ENCODE measurements at regions not wholly inside any gene's neighbourhood (a gene's known extent, or its start where the extent isn't known, plus 50 kb on each side); places are given as distances from the start of the nearest gene placed in this dataset.

DNA sequence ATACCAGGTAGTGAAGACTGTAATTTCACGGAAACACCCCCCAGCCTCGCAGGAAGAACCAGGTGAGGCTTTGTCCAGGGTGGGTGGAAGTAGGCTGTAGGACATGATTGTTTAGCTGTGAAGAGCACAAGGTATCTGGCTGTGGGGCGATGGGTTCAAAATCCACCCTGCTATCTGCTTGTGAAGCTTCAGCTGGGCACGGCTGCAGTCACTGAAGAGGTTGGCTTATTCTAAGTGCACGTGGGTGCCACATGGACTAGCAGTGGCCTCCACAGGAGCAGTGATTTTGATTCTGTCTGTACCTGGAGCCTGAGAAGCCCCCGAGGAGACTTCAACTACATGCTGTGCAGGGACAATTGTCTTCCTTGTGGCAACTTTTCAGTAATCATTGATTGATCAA lies 254.1 kb downstream of the FGF9 start:
- Histone ChIP-seq H3K4me1 (replicated peaks in 1 of 2; ENCODE audit: control insufficient read depth in 2 of 2, insufficient read depth in 2 of 2, low read length in 2 of 2) (no peaks in the 10 kb centered on the region; a peak in 1 of 5 replicates), H3K27me3 (ENCODE audit: control insufficient read depth in 2 of 2, insufficient read depth in 2 of 2, low read length in 2 of 2) (peaks cover 0 to 5% of the 10 kb centered on the region in 2 experiments; a peak in 2 of 5 replicates), H4K20me1 (replicated peaks; ENCODE audit: control insufficient read depth, insufficient read depth, low read length) (no peaks in the 10 kb centered on the region), H2AFZ (ENCODE audit: low read depth, low read length) (no peak overlapping the region), H3K79me2 (ENCODE audit: control insufficient read depth, insufficient read depth, low read length) (no peaks in the 10 kb centered on the region), H3K4me3 (no peak overlapping the region), H3K36me3 (ENCODE audit: control insufficient read depth, insufficient read depth, low read length) (no peaks in the 10 kb centered on the region), H3K27ac (ENCODE audit: extremely low read depth, low read depth, low read length) (no peak overlapping the region), H3K9me1 (ENCODE audit: control insufficient read depth, insufficient read depth, low read length) (no peaks in the 10 kb centered on the region), H3K9me3 (replicated peaks; ENCODE audit: control insufficient read depth, insufficient read depth, low read depth, low read length) (no peaks in the 10 kb centered on the region), H3K4me2 (ENCODE audit: insufficient read depth, low read length) (no peak overlapping the region), H3K9ac (ENCODE audit: insufficient read depth in 1 of 2, low read depth in 2 of 2, low read length in 2 of 2) (no peak overlapping the region)
- DNase-seq (ENCODE audit: extremely low read depth in 1 of 4, low spot score in 3 of 4) (no peak), ATAC-seq (no peak), FAIRE-seq (no peak)
- ChIA-PET CTCF (ENCODE audit: low intra/inter-chr PET ratio) (no interaction called here), POLR2A (no interaction called here)
- in situ Hi-C loops (cut with MboI) (no loop called here), intact Hi-C loops (cut with micrococcal nuclease) (no loop called here)
- 0% methylated on average over 5 of the region's 6 CpGs for WGBS (ENCODE audit: insufficient coverage, low coverage, missing lambda C conversion rate)
- no TSS peak for BruUV-seq (replicated peaks)
- TF ChIP-seq PHF8 (IDR thresholded peaks at IDR 0.05; ENCODE audit: borderline replicate concordance, low read length), result no peak
- TF ChIP-seq ZNF76 (CRISPR knock-in tag; IDR thresholded peaks at IDR 0.05; ENCODE audit: borderline replicate concordance), result no peak
- TF ChIP-seq CCNT2 (IDR thresholded peaks at IDR 0.05; ENCODE audit: borderline replicate concordance, extremely low read depth, insufficient read length, low read depth, low read length), result no peak
- no peak for TF ChIP-seq JUN (IDR thresholded peaks at IDR 0.05; ENCODE audit: borderline replicate concordance, low read depth, low read length)
- TF ChIP-seq JUN (CRISPR knock-in tag; IDR thresholded peaks at IDR 0.05; ENCODE audit: borderline replicate concordance), result no peak
- no peak for TF ChIP-seq RBM39 (optimal IDR thresholded peaks at IDR 0.05; ENCODE audit: low read depth, low read length)
- TF ChIP-seq, protein P1, sequence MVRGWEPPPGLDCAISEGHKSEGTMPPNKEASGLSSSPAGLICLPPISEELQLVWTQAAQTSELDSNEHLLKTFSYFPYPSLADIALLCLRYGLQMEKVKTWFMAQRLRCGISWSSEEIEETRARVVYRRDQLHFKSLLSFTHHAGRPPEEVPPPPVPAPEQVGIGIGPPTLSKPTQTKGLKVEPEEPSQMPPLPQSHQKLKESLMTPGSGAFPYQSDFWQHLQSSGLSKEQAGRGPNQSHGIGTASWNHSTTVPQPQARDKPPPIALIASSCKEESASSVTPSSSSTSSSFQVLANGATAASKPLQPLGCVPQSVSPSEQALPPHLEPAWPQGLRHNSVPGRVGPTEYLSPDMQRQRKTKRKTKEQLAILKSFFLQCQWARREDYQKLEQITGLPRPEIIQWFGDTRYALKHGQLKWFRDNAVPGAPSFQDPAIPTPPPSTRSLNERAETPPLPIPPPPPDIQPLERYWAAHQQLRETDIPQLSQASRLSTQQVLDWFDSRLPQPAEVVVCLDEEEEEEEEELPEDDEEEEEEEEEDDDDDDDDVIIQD (CRISPR knock-in tag; IDR thresholded peaks at IDR 0.05), result no peak
- TF ChIP-seq, protein P2, sequence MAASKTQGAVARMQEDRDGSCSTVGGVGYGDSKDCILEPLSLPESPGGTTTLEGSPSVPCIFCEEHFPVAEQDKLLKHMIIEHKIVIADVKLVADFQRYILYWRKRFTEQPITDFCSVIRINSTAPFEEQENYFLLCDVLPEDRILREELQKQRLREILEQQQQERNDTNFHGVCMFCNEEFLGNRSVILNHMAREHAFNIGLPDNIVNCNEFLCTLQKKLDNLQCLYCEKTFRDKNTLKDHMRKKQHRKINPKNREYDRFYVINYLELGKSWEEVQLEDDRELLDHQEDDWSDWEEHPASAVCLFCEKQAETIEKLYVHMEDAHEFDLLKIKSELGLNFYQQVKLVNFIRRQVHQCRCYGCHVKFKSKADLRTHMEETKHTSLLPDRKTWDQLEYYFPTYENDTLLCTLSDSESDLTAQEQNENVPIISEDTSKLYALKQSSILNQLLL (CRISPR knock-in tag; IDR thresholded peaks at IDR 0.05; ENCODE audit: borderline replicate concordance), result no peak
- TF ChIP-seq ZNF175 (CRISPR knock-in tag; IDR thresholded peaks at IDR 0.05; ENCODE audit: low read depth), result no peak
- no peak for TF ChIP-seq POLR2AphosphoS5 (IDR thresholded peaks at IDR 0.05; ENCODE audit: control insufficient read depth, insufficient read depth, low read depth, low read length)
- no peak for TF ChIP-seq C11orf30 (IDR thresholded peaks at IDR 0.05; ENCODE audit: low read depth)
- TF ChIP-seq YY1 (IDR thresholded peaks at IDR 0.05; ENCODE audit: borderline replicate concordance in 1 of 3, control insufficient read depth in 1 of 3, extremely low read depth in 1 of 3, insufficient read depth in 3 of 3, insufficient read length in 1 of 3, insufficient replicate concordance in 2 of 3, low read depth in 1 of 3, low read length in 2 of 3), result no peak
